Activated naive CD8-positive, alpha-beta T cell treated with anti-CD3 and anti-CD28 coated beads, Interleukin-2, amount 50 U/mL, for 24 hours (primary cell): ENCODE measurements at regions not wholly inside any gene's neighbourhood (a gene's known extent, or its start where the extent isn't known, plus 50 kb on each side); places are given as distances from the start of the nearest gene placed in this dataset.

Experiments used
- ATAC-seq: fragments of 150-1000 bp; cut with Tn5 transposase; one replicate; pipeline ENCODE4 v1.10.0; 2021
- DNase-seq: peaks from one replicate; pipeline ENCODE4 v3.0.0; 2021
- H3K27ac Mint-ChIP-seq: one replicate; pipeline ENCODE4 v1.8.0; 2021; ENCODE audit warnings: mild to moderate bottlenecking, mixed read lengths
- H3K27me3 Mint-ChIP-seq: one replicate; pipeline ENCODE4 v1.8.0; 2021; ENCODE audit warnings: mixed read lengths
- H3K36me3 Mint-ChIP-seq: one replicate; pipeline ENCODE4 v1.8.0; 2021; ENCODE audit warnings: low read depth, mixed read lengths
- H3K4me1 Mint-ChIP-seq: one replicate; pipeline ENCODE4 v1.8.0; 2021; ENCODE audit warnings: mixed read lengths
- H3K4me3 Mint-ChIP-seq: one replicate; pipeline ENCODE4 v1.8.0; 2021; ENCODE audit warnings: mild to moderate bottlenecking, moderate library complexity, mixed read lengths
- H3K9me3 Mint-ChIP-seq: one replicate; pipeline ENCODE4 v1.8.0; 2021; ENCODE audit warnings: mixed read lengths

DNA sequence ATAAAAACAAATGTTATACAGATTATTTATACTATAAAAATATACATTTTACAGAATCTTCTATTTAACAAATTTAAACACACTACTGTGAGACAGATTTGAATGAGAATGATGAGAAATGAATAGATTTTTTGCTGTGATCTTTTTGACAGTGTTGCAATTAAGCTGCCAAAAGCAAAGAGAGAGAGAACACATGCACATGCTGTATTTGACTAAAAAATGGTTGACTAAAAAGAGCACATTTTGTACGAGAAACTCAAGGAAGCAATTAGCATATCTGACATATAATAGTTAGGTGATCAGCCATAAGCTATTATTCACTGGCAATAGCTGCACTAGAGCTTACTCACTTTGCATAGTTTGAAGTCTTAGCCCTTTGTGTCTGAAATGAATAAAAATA lies 115.8 kb downstream of the SYT10 start:
- H3K27ac Mint-ChIP-seq: no peak overlapping the region
- H3K9me3 Mint-ChIP-seq: no peaks in the 10 kb centered on the region
- no peaks in the 10 kb centered on the region for H3K4me1 Mint-ChIP-seq
- no peak overlapping the region for H3K4me3 Mint-ChIP-seq
- H3K36me3 Mint-ChIP-seq: no peaks in the 10 kb centered on the region
- H3K27me3 Mint-ChIP-seq: no peaks in the 10 kb centered on the region
- no peak for ATAC-seq
- DNase-seq: no peak

DNA sequence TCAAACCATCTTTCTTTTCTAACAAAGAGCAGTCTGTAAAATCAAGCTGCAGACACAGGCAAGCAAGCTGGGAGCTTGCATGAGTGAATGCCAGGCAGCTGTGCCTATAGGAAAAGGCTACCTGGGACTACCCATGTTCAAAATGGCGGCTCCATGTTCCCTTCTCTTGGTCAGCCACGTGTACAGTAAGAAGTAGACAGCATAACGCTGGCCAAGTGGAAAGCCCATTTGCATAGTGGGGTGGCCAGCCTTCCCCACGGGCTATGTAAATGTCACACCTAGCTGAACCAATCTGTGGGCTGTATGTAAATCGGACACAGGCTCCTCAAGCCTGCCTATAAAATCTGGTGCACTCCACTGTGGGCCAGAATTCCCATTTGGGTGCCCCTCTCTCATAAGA lies 117.1 kb downstream of the SYT10 start:
- ATAC-seq (no peak), DNase-seq (no peak)
- Mint-ChIP-seq H3K27me3 (no peaks in the 10 kb centered on the region), H3K4me1 (no peaks in the 10 kb centered on the region), H3K9me3 (no peaks in the 10 kb centered on the region), H3K27ac (no peak overlapping the region), H3K4me3 (no peak overlapping the region), H3K36me3 (no peaks in the 10 kb centered on the region)

DNA sequence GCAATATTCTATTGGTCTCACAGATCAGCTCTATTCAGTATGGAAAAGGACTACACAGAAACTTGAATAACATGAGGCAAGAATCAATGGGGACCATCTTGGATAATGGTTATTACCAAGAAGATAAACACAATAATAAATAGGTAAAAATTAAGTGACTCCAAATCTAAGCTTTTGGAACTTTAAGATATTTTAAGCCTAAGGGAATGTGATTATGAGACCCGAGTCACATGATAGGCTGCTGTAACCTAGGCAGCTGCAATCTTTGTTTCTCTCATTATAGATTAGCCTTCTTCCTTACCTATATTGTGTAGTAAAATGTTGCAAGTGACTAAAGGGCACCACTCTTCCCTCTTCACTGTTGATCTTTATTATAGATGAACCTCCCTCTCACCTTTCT lies 121.9 kb downstream of the SYT10 start:
- H3K36me3 Mint-ChIP-seq: no peaks in the 10 kb centered on the region
- DNase-seq (no peak), ATAC-seq (no peak)
- no peak overlapping the region for H3K4me3 Mint-ChIP-seq
- no peak overlapping the region for H3K27ac Mint-ChIP-seq
- no peaks in the 10 kb centered on the region for H3K9me3 Mint-ChIP-seq
- no peaks in the 10 kb centered on the region for H3K4me1 Mint-ChIP-seq
- no peaks in the 10 kb centered on the region for H3K27me3 Mint-ChIP-seq

DNA sequence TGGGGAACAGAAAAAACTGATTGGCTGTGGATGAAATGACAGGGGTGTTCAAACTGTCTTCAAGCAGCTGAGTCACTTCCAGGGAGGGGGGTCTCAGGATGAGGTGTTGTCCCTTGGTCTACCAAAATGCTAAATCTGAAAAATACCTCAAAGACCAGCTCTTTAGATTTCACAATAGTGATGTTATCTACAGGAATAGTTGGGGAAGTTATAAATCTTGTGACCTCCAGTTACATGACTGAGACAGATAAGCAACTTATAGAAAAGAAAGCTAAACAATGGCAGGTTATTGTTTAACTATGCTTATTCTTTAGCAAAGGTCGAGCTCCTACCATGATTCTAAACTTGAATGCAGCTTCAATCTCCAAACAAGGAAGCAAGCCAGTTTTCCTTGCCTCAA lies 125.4 kb downstream of the SYT10 start:
- no peak for DNase-seq
- Mint-ChIP-seq H3K4me1 (no peaks in the 10 kb centered on the region), H3K4me3 (no peak overlapping the region), H3K36me3 (no peaks in the 10 kb centered on the region), H3K27ac (no peak overlapping the region), H3K27me3 (no peaks in the 10 kb centered on the region), H3K9me3 (no peaks in the 10 kb centered on the region)
- ATAC-seq: no peak

DNA sequence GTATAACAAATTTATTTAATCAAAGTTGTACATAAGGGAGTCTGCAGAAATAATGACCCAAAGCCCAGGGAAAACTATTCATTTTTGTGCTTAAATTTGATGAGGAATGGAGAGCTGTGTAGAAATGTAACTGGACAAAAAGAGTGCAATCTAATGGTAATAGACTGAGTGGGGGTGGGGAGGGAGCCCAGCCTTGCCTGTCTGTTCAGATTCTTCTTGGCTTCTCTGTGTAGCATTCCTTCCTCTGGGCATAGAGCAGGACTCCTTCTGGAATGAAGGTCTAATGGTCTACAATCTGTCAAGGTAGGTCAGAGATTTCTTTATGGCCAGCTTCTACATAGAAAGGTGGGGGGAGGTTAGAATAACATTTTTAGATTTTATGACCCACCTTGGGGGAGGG lies 126.1 kb downstream of the SYT10 start:
- H3K27ac Mint-ChIP-seq: no peak overlapping the region

DNA sequence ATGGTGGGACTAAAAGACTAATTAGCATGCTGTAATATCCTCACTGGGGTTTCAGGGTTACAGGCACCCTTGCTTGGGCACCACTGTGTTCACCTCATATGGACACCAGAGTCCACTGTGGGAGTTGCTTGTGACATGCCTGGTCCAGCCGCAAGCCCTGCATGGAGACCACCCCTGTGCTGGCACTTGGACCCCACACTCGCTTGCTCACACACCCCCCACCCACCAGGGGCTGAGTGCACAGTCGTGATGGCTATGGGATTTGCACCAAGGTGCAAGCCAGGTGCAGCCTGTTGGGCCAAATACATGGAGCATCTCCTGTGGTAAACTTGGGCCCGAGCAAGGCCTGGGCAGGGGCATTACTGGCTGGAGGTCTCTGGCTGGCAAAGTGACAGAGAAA lies 129.1 kb downstream of the SYT10 start:
- no peak for DNase-seq
- no peak overlapping the region for H3K27ac Mint-ChIP-seq
- H3K27me3 Mint-ChIP-seq: no peaks in the 10 kb centered on the region
- H3K4me3 Mint-ChIP-seq: no peak overlapping the region
- ATAC-seq: no peak
- H3K4me1 Mint-ChIP-seq: no peaks in the 10 kb centered on the region
- H3K36me3 Mint-ChIP-seq: no peaks in the 10 kb centered on the region
- H3K9me3 Mint-ChIP-seq: no peaks in the 10 kb centered on the region

More for the DNA sequence above, 126.1 kb downstream of the SYT10 start:
- Mint-ChIP-seq H3K36me3 (no peaks in the 10 kb centered on the region), H3K9me3 (no peaks in the 10 kb centered on the region), H3K4me3 (no peak overlapping the region), H3K4me1 (no peaks in the 10 kb centered on the region), H3K27me3 (no peaks in the 10 kb centered on the region)
- ATAC-seq (no peak), DNase-seq (no peak)

DNA sequence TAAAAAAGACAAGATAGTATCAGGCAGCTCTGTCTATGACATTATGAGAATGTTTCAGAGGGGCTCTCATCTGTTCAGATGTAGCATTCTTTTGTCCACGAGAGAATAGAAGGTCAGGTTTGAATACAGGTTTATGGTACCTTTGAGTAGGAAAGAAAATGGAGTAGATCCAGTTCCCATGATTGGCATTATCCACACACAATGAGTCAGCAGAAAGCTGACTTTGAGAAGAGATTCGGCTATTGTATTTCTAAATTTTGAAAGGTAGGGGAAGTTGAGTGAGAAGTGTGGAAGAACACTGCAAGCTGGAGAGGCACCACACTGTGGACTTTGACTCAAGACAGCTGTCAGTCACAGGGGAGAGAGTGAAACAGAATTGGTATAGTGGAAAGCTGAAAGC lies 135.4 kb downstream of the SYT10 start:
- no peak overlapping the region for H3K27ac Mint-ChIP-seq
- no peaks in the 10 kb centered on the region for H3K36me3 Mint-ChIP-seq
- no peaks in the 10 kb centered on the region for H3K4me1 Mint-ChIP-seq
- ATAC-seq (no peak), DNase-seq (no peak)
- no peaks in the 10 kb centered on the region for H3K27me3 Mint-ChIP-seq
- no peak overlapping the region for H3K4me3 Mint-ChIP-seq
- H3K9me3 Mint-ChIP-seq: peaks cover 11% of the 10 kb centered on the region

DNA sequence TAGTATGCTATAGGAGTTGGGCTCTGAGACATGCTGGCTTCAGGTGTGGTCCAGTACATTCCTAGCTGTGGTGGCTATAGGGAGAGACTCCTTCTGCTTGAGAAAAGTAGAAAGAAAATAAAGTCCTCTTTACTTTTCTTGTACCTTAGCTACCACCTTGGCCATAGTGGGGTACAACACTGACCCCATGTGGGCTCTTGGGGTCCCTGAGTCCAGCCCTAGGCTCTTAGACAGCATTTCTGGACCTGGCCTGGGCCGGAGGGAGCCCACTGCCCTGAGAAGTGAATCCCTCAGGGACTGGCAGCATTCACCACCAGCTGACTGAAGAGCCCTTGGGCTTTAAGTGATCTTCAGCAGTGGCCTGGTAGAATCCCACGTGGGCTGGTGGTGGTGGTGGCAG lies 143.1 kb downstream of the SYT10 start:
- ATAC-seq (no peak), DNase-seq (no peak)
- peaks cover 11% of the 10 kb centered on the region for H3K9me3 Mint-ChIP-seq
- H3K4me1 Mint-ChIP-seq: no peaks in the 10 kb centered on the region
- no peak overlapping the region for H3K4me3 Mint-ChIP-seq
- H3K27ac Mint-ChIP-seq: no peak overlapping the region
- no peaks in the 10 kb centered on the region for H3K27me3 Mint-ChIP-seq
- no peaks in the 10 kb centered on the region for H3K36me3 Mint-ChIP-seq

DNA sequence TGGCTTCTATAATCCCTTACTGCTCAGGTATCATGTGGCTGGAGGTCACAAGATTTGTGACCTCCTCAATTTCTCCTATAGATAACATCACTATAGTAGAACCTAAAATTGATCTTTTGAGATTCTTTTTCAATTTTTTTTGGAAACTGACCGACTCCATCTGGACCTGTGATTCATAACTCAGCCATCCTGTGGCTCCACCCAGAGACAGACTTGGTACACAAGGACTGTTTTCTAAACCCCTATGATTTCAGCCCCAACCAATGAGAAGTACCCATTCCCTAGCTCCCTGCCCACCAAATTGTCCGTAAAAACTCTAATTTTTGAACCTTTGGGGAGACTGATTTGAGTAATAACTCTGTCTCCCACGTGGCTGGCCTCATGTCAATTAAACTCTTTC lies 148.9 kb downstream of the SYT10 start:
- no peaks in the 10 kb centered on the region for H3K36me3 Mint-ChIP-seq
- ATAC-seq: no peak
- no peaks in the 10 kb centered on the region for H3K27me3 Mint-ChIP-seq
- DNase-seq: no peak
- H3K4me3 Mint-ChIP-seq: no peak overlapping the region
- no peak overlapping the region for H3K27ac Mint-ChIP-seq
- no peaks in the 10 kb centered on the region for H3K4me1 Mint-ChIP-seq
- H3K9me3 Mint-ChIP-seq: peaks cover 3% of the 10 kb centered on the region

DNA sequence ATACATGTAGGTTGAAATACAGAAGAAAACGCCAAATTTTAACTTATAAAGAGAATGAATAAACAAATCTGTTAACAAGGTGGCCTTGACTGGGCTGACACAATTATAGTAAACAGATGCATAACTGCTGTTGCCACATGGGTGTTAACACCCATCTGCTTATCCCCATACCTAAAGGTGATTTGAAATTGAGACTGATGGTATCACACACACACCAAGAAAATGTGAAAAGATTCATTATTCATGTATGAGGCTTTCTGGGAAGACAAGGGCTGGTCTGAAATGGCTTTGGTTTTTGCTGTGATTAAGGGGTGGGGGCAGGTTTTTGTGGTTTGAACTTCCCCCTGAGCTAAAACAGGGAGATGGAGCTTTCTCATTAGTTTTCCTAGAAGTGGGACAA lies 156.6 kb downstream of the SYT10 start:
- no peak overlapping the region for H3K4me3 Mint-ChIP-seq
- H3K36me3 Mint-ChIP-seq: no peaks in the 10 kb centered on the region
- ATAC-seq: no peak
- H3K27ac Mint-ChIP-seq: no peak overlapping the region
- H3K4me1 Mint-ChIP-seq: no peaks in the 10 kb centered on the region
- DNase-seq: no peak
- no peaks in the 10 kb centered on the region for H3K27me3 Mint-ChIP-seq
- peaks cover 43% of the 10 kb centered on the region for H3K9me3 Mint-ChIP-seq

DNA sequence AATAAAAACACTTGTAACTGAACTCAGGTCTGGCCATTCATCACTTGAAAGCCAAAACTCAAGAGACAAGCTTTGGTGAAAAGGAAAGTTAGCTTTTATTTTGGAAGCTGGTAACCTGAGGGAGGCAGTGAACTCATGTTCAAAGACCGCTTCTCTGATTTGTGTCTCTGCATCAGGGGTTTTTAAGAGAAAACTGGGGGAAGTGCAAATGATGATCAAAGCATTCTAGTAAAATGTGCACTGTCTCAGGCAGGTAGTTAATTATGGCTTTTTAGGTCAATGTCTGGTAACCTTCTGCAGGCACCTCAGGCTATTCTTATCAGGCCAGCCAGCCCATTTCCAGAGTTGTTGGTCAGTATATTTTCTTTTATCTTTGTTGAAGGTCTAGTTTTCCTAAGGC lies 162.2 kb downstream of the SYT10 start:
- Mint-ChIP-seq H3K9me3 (peaks cover 50% of the 10 kb centered on the region), H3K4me1 (no peaks in the 10 kb centered on the region), H3K27me3 (no peaks in the 10 kb centered on the region), H3K4me3 (no peak overlapping the region), H3K27ac (no peak overlapping the region), H3K36me3 (no peaks in the 10 kb centered on the region)
- no peak for DNase-seq
- ATAC-seq: no peak

DNA sequence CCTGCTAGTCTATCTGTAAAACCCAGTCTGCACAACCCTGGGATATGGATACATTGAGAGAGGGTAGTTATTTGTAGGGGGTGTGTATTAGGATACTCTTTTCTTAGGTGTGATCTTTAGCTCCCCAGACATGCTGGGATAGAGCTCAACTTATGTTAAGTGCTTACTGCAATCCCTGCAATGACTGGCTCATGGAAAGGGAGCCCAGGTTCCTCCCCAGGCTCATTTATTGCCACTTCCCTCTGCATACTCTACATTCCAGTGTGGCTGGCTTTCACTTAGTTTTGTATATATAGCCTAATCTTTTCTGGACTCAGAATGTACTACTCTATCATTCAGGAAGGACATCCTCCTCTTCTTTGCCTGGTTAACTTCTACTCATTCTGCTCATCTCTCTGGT lies 172.0 kb downstream of the SYT10 start:
- no peaks in the 10 kb centered on the region for H3K27me3 Mint-ChIP-seq
- no peaks in the 10 kb centered on the region for H3K36me3 Mint-ChIP-seq
- H3K9me3 Mint-ChIP-seq: no peaks in the 10 kb centered on the region
- H3K27ac Mint-ChIP-seq: no peak overlapping the region
- ATAC-seq: no peak
- no peak for DNase-seq
- no peaks in the 10 kb centered on the region for H3K4me1 Mint-ChIP-seq
- no peak overlapping the region for H3K4me3 Mint-ChIP-seq

DNA sequence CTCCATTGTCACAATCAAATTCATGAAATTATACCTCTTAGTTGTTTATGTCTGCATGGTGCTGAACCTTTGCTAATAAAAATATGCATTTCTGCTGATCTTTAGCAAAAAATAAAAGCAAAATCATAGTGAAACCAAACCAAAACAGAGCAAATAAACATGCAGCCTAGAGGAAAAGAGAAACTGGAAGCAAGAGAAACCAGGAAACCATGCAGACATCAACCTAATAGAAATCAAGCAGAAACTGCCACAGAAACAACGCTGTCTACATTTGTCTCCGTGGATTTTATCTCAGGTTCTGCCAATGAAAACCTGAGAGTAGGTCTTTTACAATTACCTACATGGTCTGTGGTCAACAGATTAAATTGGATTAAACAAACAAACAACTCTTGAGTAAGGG lies 173.7 kb downstream of the SYT10 start:
- DNase-seq (no peak), ATAC-seq (no peak)
- Mint-ChIP-seq H3K9me3 (peaks cover 4% of the 10 kb centered on the region), H3K36me3 (no peaks in the 10 kb centered on the region), H3K4me3 (no peak overlapping the region), H3K4me1 (no peaks in the 10 kb centered on the region), H3K27ac (no peak overlapping the region), H3K27me3 (no peaks in the 10 kb centered on the region)

DNA sequence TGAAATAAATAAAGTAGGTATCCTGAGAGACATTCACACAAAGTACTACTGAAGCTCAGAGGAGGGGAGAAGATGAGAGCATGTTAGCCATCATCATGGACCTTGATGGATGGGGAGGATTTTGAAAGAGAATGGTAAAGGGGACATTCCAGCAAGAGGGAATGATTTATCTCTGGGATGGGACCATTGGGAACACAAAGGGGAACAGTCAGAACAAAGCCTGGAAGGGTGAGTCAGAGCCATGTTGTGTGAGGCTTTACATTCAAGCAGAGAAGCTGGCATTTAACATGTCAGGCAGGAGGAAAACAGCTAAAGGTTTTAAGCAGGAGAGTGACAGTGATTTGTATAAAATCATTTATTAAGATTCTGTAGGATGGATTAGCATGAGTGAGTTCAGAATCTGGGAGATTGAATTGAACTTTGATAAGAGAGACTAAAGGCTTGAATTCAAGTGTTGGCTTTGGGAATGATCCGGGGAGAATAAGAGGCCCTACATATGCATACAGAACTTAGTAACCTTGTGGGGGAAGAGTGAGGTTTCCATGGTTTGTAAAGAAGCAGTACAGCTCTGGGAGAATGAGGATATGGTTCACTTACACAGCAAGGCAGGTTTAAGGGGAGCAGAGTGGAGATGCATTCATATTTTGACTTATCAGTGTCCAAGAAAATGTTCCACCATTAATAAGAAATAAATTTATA lies 174.4 kb downstream of the SYT10 start:
- DNase-seq (no peak), ATAC-seq (no peak)
- no peak overlapping the region for H3K27ac Mint-ChIP-seq
- H3K27me3 Mint-ChIP-seq: no peaks in the 10 kb centered on the region
- H3K4me1 Mint-ChIP-seq: no peaks in the 10 kb centered on the region
- no peaks in the 10 kb centered on the region for H3K36me3 Mint-ChIP-seq
- no peak overlapping the region for H3K4me3 Mint-ChIP-seq
- peaks cover 4% of the 10 kb centered on the region for H3K9me3 Mint-ChIP-seq

DNA sequence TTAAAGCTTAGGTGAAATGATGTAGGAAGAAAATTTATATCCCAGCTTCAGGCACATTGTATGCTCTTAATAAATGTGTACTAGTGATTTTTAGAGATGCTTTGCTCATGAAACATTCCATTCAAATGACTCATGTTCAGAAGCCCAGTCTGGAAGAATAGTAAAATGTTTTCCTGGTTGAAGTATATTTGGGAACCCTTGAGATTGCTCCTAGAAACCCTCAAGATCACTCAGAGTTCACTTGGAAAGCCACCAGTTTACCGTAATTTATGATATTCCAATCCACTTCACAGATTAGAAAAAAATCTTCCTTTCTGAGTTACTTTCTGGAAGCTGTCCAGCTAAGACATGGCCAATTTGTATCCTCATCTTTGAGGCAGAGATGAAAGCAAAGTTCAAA lies 186.4 kb downstream of the SYT10 start:
- no peak for ATAC-seq
- no peak overlapping the region for H3K4me3 Mint-ChIP-seq
- no peaks in the 10 kb centered on the region for H3K4me1 Mint-ChIP-seq
- no peaks in the 10 kb centered on the region for H3K27me3 Mint-ChIP-seq
- no peak overlapping the region for H3K27ac Mint-ChIP-seq
- no peaks in the 10 kb centered on the region for H3K9me3 Mint-ChIP-seq
- H3K36me3 Mint-ChIP-seq: no peaks in the 10 kb centered on the region
- no peak for DNase-seq

DNA sequence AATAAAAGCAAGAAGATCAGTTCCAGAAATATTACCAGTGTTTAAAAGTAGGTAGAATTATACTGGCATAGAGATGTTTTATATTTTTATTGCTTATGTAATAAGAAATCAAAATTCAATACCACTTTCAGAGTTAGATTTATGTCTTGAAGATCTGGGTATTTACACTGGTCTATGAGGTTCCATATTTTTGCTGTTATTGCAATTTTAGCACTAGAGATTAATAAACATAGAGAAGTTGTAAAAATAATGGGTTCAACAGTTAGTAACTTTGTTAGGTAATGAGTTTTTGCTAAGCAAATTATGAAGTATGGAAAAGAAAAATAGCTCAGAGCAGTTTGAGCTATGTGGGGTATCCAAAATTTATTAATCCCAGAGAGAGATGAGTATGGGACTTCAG lies 188.1 kb downstream of the SYT10 start:
- Mint-ChIP-seq H3K36me3 (no peaks in the 10 kb centered on the region), H3K4me3 (no peak overlapping the region)
- no peak for DNase-seq

More for the DNA sequence above, 188.1 kb downstream of the SYT10 start:
- Mint-ChIP-seq H3K27ac (no peak overlapping the region), H3K27me3 (no peaks in the 10 kb centered on the region), H3K4me1 (no peaks in the 10 kb centered on the region), H3K9me3 (no peaks in the 10 kb centered on the region)
- ATAC-seq: no peak
